Central memory CD8-positive, alpha-beta T cell (primary cell): ENCODE measurements at regions not wholly inside any gene's neighbourhood (a gene's known extent, or its start where the extent isn't known, plus 50 kb on each side); places are given as distances from the start of the nearest gene placed in this dataset.
"Not testable (repeated sequence)": the region's sequence is repeated elsewhere in the genome, so short reads cannot be mapped to it uniquely, and the experiment has no call there.

Source experiments
- ATAC-seq: fragments of 150-1000 bp; cut with Tn5 transposase; replicated peaks from 2 replicates; pipeline ENCODE4 v1.10.0; 2022; ENCODE audit warnings: mild to moderate bottlenecking, moderate FRiP score, moderate number of reproducible peaks; ENCODE audit not compliant: poor library complexity, severe bottlenecking; ENCODE audit errors: extremely low read depth
- DNase-seq, 2 donors: peaks; one replicate each; pipeline ENCODE4 v3.0.0; 2021; ENCODE audit warnings: low spot score in 2 of 2
- H3K27ac Mint-ChIP-seq: one replicate; pipeline ENCODE4 v1.8.0; 2022; ENCODE audit warnings: low read depth, mild to moderate bottlenecking, moderate library complexity, mixed read lengths
- H3K27me3 Mint-ChIP-seq: one replicate; pipeline ENCODE4 v1.8.0; 2022; ENCODE audit warnings: mixed read lengths
- H3K36me3 Mint-ChIP-seq: one replicate; pipeline ENCODE4 v1.8.0; 2022; ENCODE audit warnings: mild to moderate bottlenecking, moderate library complexity, mixed read lengths; ENCODE audit not compliant: insufficient read depth
- H3K4me1 Mint-ChIP-seq: one replicate; pipeline ENCODE4 v1.8.0; 2022; ENCODE audit warnings: mixed read lengths
- H3K4me3 Mint-ChIP-seq: one replicate; pipeline ENCODE4 v1.8.0; 2022; ENCODE audit warnings: mild to moderate bottlenecking, moderate library complexity, mixed read lengths
- H3K9me3 Mint-ChIP-seq: one replicate; pipeline ENCODE4 v1.8.0; 2022; ENCODE audit warnings: mixed read lengths

- not testable (repeated sequence) for H3K27ac Mint-ChIP-seq, DNase-seq, H3K4me3 Mint-ChIP-seq, H3K9me3 Mint-ChIP-seq, H3K27me3 Mint-ChIP-seq, ATAC-seq
- H3K36me3 Mint-ChIP-seq = peaks cover 19% of the 10 kb centered on the region
- peaks cover 23% of the 10 kb centered on the region for H3K4me1 Mint-ChIP-seq
These were observed 128.5 kb upstream of the ROPN1B start for GRCh38 chr3:125840465-125840864.

GRCh38 chr3:125847966-125848365 is 121.0 kb upstream of the ROPN1B start:
- not testable (repeated sequence) for H3K9me3 Mint-ChIP-seq, H3K27ac Mint-ChIP-seq, ATAC-seq, H3K4me1 Mint-ChIP-seq, DNase-seq, H3K4me3 Mint-ChIP-seq, H3K36me3 Mint-ChIP-seq
- H3K27me3 Mint-ChIP-seq = peaks cover 11% of the 10 kb centered on the region

GRCh38 chr3:125855006-125855405 is 114.0 kb upstream of the ROPN1B start:
- not testable (repeated sequence) for ATAC-seq, H3K4me3 Mint-ChIP-seq, DNase-seq, H3K27me3 Mint-ChIP-seq, H3K9me3 Mint-ChIP-seq, H3K27ac Mint-ChIP-seq, H3K36me3 Mint-ChIP-seq, H3K4me1 Mint-ChIP-seq

GRCh38 chr3:125860547-125860946 is 108.4 kb upstream of the ROPN1B start:
- not testable (repeated sequence) for ATAC-seq, H3K4me3 Mint-ChIP-seq, H3K36me3 Mint-ChIP-seq, H3K27ac Mint-ChIP-seq, DNase-seq, H3K27me3 Mint-ChIP-seq, H3K9me3 Mint-ChIP-seq, H3K4me1 Mint-ChIP-seq

GRCh38 chr3:125862841-125863254 is 106.1 kb upstream of the ROPN1B start:
- not testable (repeated sequence) for H3K4me3 Mint-ChIP-seq, H3K27me3 Mint-ChIP-seq, DNase-seq, H3K36me3 Mint-ChIP-seq, H3K4me1 Mint-ChIP-seq, H3K27ac Mint-ChIP-seq, H3K9me3 Mint-ChIP-seq, ATAC-seq

GRCh38 chr3:125864532-125864931 is 104.4 kb upstream of the ROPN1B start:
- H3K4me3 Mint-ChIP-seq, H3K27me3 Mint-ChIP-seq, DNase-seq, H3K4me1 Mint-ChIP-seq, H3K36me3 Mint-ChIP-seq, H3K9me3 Mint-ChIP-seq, H3K27ac Mint-ChIP-seq, ATAC-seq: not testable (repeated sequence)

GRCh38 chr3:125886006-125886405 is 83.0 kb upstream of the ROPN1B start:
- not testable (repeated sequence) for H3K27ac Mint-ChIP-seq, DNase-seq, ATAC-seq, H3K4me3 Mint-ChIP-seq, H3K9me3 Mint-ChIP-seq, H3K27me3 Mint-ChIP-seq, H3K4me1 Mint-ChIP-seq, H3K36me3 Mint-ChIP-seq

- H3K27ac Mint-ChIP-seq, H3K4me1 Mint-ChIP-seq, DNase-seq, H3K9me3 Mint-ChIP-seq, H3K27me3 Mint-ChIP-seq, H3K36me3 Mint-ChIP-seq, ATAC-seq, H3K4me3 Mint-ChIP-seq: not testable (repeated sequence)
These were observed 69.8 kb upstream of the ROPN1B start for GRCh38 chr3:125899181-125899580.

GRCh38 chr3:125901473-125901872 is 67.5 kb upstream of the ROPN1B start:
- H3K9me3 Mint-ChIP-seq, H3K4me3 Mint-ChIP-seq, H3K27me3 Mint-ChIP-seq, H3K4me1 Mint-ChIP-seq, H3K27ac Mint-ChIP-seq, H3K36me3 Mint-ChIP-seq, DNase-seq, ATAC-seq: not testable (repeated sequence)

GRCh38 chr3:125903780-125904455 is 65.1 kb upstream of the ROPN1B start:
- not testable (repeated sequence) for H3K27ac Mint-ChIP-seq, H3K9me3 Mint-ChIP-seq, H3K4me3 Mint-ChIP-seq, H3K4me1 Mint-ChIP-seq, ATAC-seq, DNase-seq, H3K36me3 Mint-ChIP-seq, H3K27me3 Mint-ChIP-seq

GRCh38 chr3:125907279-125907678 is 61.7 kb upstream of the ROPN1B start:
- not testable (repeated sequence) for H3K36me3 Mint-ChIP-seq, ATAC-seq, H3K27ac Mint-ChIP-seq, DNase-seq, H3K9me3 Mint-ChIP-seq, H3K27me3 Mint-ChIP-seq, H3K4me1 Mint-ChIP-seq, H3K4me3 Mint-ChIP-seq

- not testable (repeated sequence) for H3K36me3 Mint-ChIP-seq, H3K27me3 Mint-ChIP-seq, DNase-seq, H3K27ac Mint-ChIP-seq, ATAC-seq, H3K4me1 Mint-ChIP-seq, H3K4me3 Mint-ChIP-seq, H3K9me3 Mint-ChIP-seq
These were observed 58.1 kb upstream of the ROPN1B start for GRCh38 chr3:125910851-125911250.

- Mint-ChIP-seq H3K4me1 (peaks cover 11% of the 10 kb centered on the region), H3K27ac (peak overlapping the region; percentile 87), H3K4me3 (peak overlapping the region; percentile 90)
- ATAC-seq, H3K36me3 Mint-ChIP-seq, H3K9me3 Mint-ChIP-seq, H3K27me3 Mint-ChIP-seq, DNase-seq: not testable (repeated sequence)
These were observed 54.2 kb upstream of the ROPN1B start for GRCh38 chr3:125914608-125915436.
